ENCODE measurements at regions not wholly inside any gene's neighbourhood (a gene's known extent, or its start where the extent isn't known, plus 50 kb on each side); places are given as distances from the start of the nearest gene placed in this dataset.
"Not testable (repeated sequence)": the region's sequence is repeated elsewhere in the genome, so short reads cannot be mapped to it uniquely, and the experiment has no call there.

DNA sequence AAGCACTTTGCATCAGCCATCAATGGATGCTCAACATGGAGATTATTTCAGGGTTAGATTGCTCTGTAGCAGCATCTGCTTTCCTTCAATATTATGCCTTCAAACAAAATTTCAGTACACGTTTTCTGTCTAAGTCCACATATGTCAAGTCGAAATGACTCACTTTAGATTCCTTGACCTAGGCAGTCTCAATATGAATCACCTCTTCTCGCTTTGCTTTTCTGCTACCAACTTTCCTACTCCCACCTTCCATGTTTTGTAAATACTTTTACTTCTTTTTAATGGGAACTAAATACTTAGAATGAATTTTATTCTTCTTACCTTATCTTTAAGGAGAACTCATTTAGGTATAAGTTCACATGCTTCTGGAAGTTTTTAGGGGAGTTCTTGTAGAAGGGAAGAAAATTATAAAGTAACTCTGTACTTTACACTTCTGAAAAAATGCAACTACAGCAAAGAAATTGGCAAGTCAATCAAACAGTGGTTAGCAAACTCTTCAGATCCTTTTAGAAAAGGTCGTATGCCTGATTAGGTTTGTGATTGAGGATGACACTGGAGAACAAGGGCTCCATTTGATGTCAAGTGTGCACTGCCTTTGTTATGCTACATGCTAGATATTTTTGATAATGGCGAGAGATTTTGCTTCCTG, 478.5 kb upstream of the SMARCA2 start:
- no peak for DNase-seq (ENCODE audit: low spot score)
- FAIRE-seq: no peak

DNA sequence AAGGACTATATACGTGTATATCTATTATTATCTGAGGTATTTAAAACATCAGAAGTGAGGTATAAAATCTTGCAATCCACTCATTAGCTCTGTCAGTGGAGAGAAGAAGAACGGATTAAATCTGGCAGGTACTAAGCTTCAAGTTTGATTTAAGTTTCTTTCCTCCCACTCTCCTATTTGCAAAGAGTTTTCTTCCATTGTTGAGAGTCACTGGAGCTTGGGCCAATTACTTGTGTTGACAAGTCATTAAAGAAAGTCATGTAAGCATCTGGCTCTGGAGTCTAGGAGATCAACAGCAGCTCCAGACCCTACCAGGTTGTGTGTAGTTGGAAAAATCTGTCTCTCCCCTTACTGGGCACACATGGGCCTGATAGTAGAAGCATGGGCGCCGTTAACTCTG, 476.8 kb upstream of the SMARCA2 start:
- DNase-seq (ENCODE audit: low spot score) (no peak), FAIRE-seq (no peak)

- DNase-seq (ENCODE audit: low spot score) (no peak), FAIRE-seq (no peak)
Observed at GRCh38 chr9:1539216-1539615, 475.9 kb upstream of the SMARCA2 start.

DNA sequence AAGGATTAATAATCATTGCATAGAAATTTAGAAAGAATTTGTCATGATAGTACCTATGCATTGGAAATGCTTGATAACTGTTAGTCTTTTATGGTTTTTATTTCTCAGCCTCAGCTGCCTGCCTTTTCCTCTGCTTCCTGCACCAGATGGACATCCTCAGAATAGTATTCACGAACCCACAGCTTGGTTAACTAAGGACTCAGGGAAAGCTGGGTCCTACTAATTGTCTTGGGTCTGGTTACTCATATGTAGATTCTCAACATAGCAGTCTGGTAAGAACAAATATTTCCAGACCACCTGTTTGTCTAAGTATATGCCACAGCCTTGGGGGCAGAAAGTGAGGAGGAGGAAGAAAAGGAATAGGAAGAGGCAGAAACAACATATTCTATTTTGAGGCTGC, 464.5 kb upstream of the SMARCA2 start:
- no peak for FAIRE-seq

GRCh38 chr9:1554081-1555035, 460.8 kb upstream of the SMARCA2 start:
- no peak for DNase-seq (ENCODE audit: low spot score)
- no peak for FAIRE-seq

More for the DNA sequence above, 464.5 kb upstream of the SMARCA2 start:
- no peak for DNase-seq (ENCODE audit: low spot score)

- FAIRE-seq: not testable (repeated sequence)
Observed at GRCh38 chr9:1558666-1559065, 456.5 kb upstream of the SMARCA2 start.

DNA sequence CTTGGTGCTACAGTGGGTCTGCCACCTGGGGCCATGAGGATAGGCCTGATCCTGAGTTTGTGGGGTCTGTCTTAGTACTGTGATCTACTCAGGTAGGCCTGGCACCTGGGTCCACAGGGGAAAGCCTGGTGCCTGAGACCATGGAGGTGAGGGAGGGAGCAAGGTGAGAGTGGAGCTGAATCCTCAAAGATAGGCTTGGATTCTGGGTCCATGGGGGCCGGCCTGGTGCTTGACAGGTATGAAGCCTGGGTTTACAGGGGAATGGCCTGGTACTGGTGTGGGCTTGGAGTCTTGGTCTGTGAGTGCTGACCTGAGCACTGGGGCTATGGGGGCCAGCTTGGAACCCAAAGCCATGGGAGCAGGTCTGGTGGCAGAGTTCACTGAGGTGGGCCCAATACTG, 439.2 kb upstream of the SMARCA2 start:
- no peak for FAIRE-seq

More at GRCh38 chr9:1558666-1559065, 456.5 kb upstream of the SMARCA2 start:
- not testable (repeated sequence) for DNase-seq (ENCODE audit: low spot score)

DNA sequence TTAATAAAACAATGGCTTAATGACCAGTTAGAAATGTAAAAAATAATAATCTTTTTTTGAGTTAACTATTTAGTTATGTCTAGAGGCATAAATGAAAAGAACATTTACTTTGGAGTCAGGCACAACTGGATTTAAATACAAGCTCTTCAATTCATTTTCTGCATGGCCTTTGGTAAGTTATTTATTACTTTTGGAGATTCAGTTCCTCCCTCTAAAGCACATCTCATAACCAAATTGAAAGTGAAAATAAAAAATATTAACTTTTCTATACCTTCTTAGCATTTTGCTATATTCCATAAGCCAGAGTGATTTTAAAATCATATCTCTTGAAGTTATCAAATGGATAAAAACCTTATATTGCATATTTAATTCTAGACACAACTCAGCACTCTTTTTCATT, 434.9 kb upstream of the SMARCA2 start:
- DNase-seq (ENCODE audit: low spot score) (no peak), FAIRE-seq (no peak)

More for the DNA sequence above, 439.2 kb upstream of the SMARCA2 start:
- DNase-seq (ENCODE audit: low spot score): no peak

- DNase-seq (ENCODE audit: low spot score) (no peak), FAIRE-seq (no peak)
Observed at GRCh38 chr9:1581926-1582325, 433.2 kb upstream of the SMARCA2 start.

- no peak for FAIRE-seq
- no peak for DNase-seq (ENCODE audit: low spot score)
Observed at GRCh38 chr9:1591310-1591709, 423.8 kb upstream of the SMARCA2 start.

DNA sequence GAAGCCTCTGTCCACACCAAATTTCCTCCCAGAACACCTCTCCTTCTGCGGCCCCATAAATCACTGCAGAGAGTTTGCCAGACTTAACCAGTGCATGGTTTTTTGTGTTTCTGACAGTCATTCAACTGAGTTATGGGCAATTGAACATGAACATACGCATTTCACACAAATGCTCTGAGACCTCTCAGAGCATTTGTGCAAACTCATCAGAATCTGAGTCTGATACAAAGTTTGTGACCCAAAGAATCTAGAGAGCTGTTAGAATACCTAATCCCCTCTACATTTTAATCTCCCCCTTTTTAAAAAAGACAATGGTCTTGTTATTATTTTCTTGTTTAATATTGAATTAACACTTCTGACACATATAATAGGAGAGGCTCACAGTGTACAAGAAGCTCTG, 416.9 kb upstream of the SMARCA2 start:
- no peak for DNase-seq (ENCODE audit: low spot score)
- FAIRE-seq: no peak

GRCh38 chr9:1599961-1600360, 415.2 kb upstream of the SMARCA2 start:
- FAIRE-seq (no peak), DNase-seq (ENCODE audit: low spot score) (no peak)

DNA sequence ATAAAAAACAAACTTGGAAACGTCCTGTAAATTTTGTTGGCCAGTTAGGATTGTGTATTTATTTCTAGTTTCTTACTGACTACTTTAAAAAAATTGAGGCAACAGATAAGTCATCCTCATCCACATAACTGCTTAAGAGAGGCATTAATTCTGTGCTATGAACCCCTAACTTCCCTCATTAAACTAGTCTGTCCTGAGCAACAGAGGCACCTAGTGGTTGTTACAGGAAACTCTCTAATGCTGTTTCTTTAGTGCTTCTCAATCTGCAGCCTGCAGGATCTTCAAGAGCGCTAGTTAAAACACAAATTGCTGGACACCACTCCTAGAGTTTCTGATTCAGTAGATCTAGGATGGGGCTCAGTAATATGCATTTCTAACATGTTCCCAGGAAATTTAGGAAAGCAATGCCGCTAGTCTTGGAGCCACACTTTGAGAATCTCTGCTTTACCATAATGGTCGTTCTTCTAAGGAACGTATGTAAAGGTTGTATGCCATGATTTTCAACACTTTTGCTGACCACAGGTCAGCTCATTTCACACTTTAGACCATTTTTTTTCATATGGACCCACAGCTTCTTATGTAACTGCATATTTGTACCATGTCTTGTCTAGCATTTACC, 410.1 kb upstream of the SMARCA2 start:
- FAIRE-seq: no peak
- peak; percentile 14 for DNase-seq (ENCODE audit: low spot score)

GRCh38 chr9:1606253-1606652, 408.9 kb upstream of the SMARCA2 start:
- DNase-seq (ENCODE audit: low spot score) (no peak), FAIRE-seq (no peak)

- FAIRE-seq: no peak
- no peak for DNase-seq (ENCODE audit: low spot score)
Observed at GRCh38 chr9:1612886-1613285, 402.3 kb upstream of the SMARCA2 start.

- FAIRE-seq: no peak
- DNase-seq (ENCODE audit: low spot score): no peak
Observed at GRCh38 chr9:1617419-1617818, 397.7 kb upstream of the SMARCA2 start.

DNA sequence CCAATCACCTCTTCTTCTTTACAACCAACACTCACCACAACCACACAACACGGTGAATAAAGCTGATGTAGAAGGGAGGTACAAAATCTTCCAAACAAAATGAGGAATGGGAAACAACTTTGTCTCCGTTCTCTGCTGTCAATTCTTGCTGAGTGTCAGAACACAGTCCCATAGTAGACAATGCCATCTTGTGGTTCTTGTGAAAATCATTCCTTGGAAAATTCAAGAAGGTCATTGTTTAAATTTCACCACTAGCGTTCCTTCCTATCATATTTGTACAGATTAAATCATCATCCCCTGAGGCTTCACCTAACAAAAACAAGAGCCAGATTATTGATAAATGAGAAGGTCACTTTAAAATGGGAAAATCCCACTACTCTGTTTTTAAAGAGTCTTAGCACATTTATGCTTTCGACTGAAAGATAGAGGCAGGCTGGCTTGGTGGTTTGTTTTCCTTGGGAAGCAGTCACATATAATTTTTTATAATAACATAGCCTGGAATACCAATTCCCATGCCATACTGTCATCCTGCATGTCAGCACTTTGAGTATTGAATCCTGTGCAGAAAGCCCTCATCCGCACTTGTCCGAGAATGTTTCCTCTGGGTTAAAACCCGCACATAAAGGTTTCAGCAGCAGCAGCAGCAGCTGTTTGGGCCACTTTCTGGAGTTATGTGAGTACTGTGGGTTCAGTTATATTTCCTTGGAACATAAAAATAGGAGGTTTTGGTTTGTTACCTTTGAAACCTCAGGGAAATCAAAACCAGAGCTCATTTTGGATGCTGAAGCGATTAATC, 395.0 kb upstream of the SMARCA2 start:
- no peak for DNase-seq (ENCODE audit: low spot score)
- no peak for FAIRE-seq

GRCh38 chr9:1637401-1637800, 377.7 kb upstream of the SMARCA2 start:
- DNase-seq (ENCODE audit: low spot score) (no peak), FAIRE-seq (no peak)

- no peak for FAIRE-seq
- no peak for DNase-seq (ENCODE audit: low spot score)
Observed at GRCh38 chr9:1639166-1639565, 376.0 kb upstream of the SMARCA2 start.

DNA sequence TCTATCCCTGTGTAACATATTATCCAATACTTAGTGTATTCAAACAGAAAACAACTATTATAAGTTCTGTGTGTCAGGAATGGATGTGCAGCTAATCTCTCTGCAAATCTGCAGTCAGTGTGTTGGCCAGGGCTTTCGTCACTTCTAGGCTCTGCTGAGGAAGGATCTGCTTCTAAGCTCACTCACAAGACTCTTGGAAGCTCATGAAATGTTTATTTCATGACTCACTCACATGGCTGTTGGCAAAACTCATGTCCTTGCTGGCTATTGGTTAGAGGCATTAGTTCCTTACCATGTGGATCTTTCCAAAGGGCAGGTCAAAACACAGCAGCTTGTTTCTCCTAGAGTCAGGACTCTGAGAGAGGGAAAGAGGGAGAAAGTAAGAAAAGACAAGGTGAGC, 367.4 kb upstream of the SMARCA2 start:
- peak; percentile 8 for DNase-seq (ENCODE audit: low spot score)
- FAIRE-seq: no peak

DNA sequence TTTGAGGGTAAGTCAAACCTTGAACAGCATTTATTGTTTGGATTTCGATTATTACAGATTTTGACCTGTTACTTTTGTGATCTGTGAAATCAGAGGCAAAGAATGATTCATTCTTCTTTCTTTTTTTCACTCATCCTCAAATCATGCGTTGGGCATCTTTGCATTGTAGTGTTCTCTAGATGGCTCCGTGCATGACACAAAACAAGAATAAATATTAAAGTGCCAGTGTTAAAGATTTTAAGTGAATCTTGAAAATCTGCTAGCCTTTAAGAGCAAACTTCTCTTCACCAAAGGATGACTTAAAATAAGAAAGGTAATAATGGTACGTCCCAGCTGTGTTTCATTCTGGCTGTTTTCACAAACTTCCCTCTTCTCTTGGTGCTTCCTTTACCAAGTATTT, 361.9 kb upstream of the SMARCA2 start:
- no peak for DNase-seq (ENCODE audit: low spot score)
- FAIRE-seq: no peak

All from RCC 7860 (cell line).